ENCODE measurements at regions not wholly inside any gene's neighbourhood (a gene's known extent, or its start where the extent isn't known, plus 50 kb on each side); places are given as distances from the start of the nearest gene placed in this dataset.
"Not testable (repeated sequence)": the region's sequence is repeated elsewhere in the genome, so short reads cannot be mapped to it uniquely, and the experiment has no call there.

DNA sequence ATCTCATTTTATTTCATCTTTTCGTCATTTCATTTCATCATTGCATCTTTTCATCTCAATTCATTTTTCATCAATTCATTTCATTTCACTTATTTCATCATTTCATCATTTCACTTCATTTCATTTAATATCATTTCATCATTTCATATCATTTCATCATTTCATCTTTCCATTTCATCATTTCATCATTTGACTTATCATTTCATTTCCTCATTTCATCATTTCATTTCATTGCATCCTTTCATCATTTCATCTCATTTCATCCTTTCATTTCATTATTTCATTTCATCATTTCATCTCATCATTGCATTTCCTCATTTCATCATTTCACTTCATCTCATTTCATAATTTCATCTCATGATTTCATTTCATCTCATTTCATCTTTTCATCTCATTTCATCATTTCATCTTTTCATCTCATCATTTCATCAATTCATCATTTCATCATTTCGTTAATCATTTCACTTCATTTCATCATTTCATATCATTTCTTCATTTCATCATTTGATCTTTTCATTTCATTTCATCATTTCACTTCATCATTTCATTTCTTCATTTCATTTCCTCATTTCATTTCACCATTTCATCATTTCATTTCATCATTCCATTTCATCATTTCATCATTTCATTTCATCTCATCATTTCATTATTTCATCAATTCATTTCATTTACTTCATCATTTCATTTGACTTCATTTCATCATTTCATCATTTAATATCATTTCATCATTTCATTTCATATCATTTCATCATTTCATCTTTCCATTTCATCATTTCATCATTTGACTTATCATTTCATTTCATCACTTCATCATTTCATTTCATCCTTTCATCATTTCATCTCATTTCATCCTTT, 176.2 kb downstream of the ZNF92 start:
- TF ChIP-seq CTCF (IDR thresholded peaks at IDR 0.05); EZH2 (IDR thresholded peaks at IDR 0.05; ENCODE audit: borderline replicate concordance, insufficient read depth, low read depth, low read length, poor library complexity, severe bottlenecking): not testable (repeated sequence)

Measured in B cell (primary cell).